ENCODE measurements at regions not wholly inside any gene's neighbourhood (a gene's known extent, or its start where the extent isn't known, plus 50 kb on each side); places are given as distances from the start of the nearest gene placed in this dataset.

- TF ChIP-seq CTCF (IDR thresholded peaks at IDR 0.05 in 8 of 11, conservative IDR thresholded peaks at IDR 0.05 in 3 of 11) (no peak), POLR2AphosphoS5 (IDR thresholded peaks at IDR 0.05) (no peak), POLR2A (IDR thresholded peaks at IDR 0.05) (no peak)
Observed at GRCh38 chr13:56396318-56396717, 744.4 kb upstream of the PRR20A start.

All from spleen (tissue), 7 donors.